H9 (cell line): ENCODE measurements at regions not wholly inside any gene's neighbourhood (a gene's known extent, or its start where the extent isn't known, plus 50 kb on each side); places are given as distances from the start of the nearest gene placed in this dataset.

Experiments used
- DNase-seq: peaks from one replicate; pipeline ENCODE4 v3.0.0-alpha.2; 2017
- H2AFZ ChIP-seq: one replicate; pipeline ENCODE4 v1.6.1; 2013; ENCODE audit warnings: mild to moderate bottlenecking, low read length, control low read depth, moderate library complexity
- H2AK5ac ChIP-seq: 2 replicates; pipeline ENCODE4 v1.6.1; 2013; ENCODE audit warnings: low read length, control low read depth, mixed read lengths; ENCODE audit not compliant: insufficient read length
- H2BK120ac ChIP-seq: one replicate; pipeline ENCODE4 v1.6.1; 2013; ENCODE audit warnings: low read depth, mild to moderate bottlenecking, low read length, control low read depth, inconsistent platforms; ENCODE audit not compliant: poor library complexity, severe bottlenecking
- H2BK12ac ChIP-seq: 2 replicates; pipeline ENCODE4 v1.6.1; 2013; ENCODE audit warnings: low read length, control low read depth, mixed read lengths, low read depth; ENCODE audit not compliant: insufficient read length
- H2BK15ac ChIP-seq: 2 replicates; pipeline ENCODE4 v1.6.1; 2013; ENCODE audit warnings: low read depth, low read length, control low read depth
- H2BK20ac ChIP-seq: one replicate; pipeline ENCODE4 v1.6.1; 2013; ENCODE audit warnings: low read depth, mild to moderate bottlenecking, low read length, control low read depth, inconsistent platforms; ENCODE audit not compliant: poor library complexity, severe bottlenecking
- H2BK5ac ChIP-seq: 2 replicates; pipeline ENCODE4 v1.6.1; 2013; ENCODE audit warnings: low read length, control low read depth, mixed read lengths; ENCODE audit not compliant: insufficient read length
- H3K14ac ChIP-seq: 2 replicates; pipeline ENCODE4 v1.6.1; 2013; ENCODE audit warnings: low read length, control low read depth; ENCODE audit not compliant: insufficient read depth
- H3K18ac ChIP-seq: 2 replicates; pipeline ENCODE4 v1.6.1; 2013; ENCODE audit warnings: low read depth, mild to moderate bottlenecking, mixed read lengths, low read length, control low read depth; ENCODE audit not compliant: insufficient read length
- H3K23ac ChIP-seq: 2 replicates; pipeline ENCODE4 v1.6.1; 2013; ENCODE audit warnings: low read length, control low read depth, mixed read lengths, low read depth; ENCODE audit not compliant: insufficient read length
- H3K23me2 ChIP-seq: 2 replicates; pipeline ENCODE4 v1.6.1; 2013; ENCODE audit warnings: low read depth, mild to moderate bottlenecking, mixed read lengths, low read length, control low read depth; ENCODE audit not compliant: insufficient read length, poor library complexity, severe bottlenecking
- H3K27ac ChIP-seq: 2 replicates; pipeline ENCODE4 v1.5.1; 2013; ENCODE audit warnings: low read length, control low read depth, mixed read lengths, low read depth; ENCODE audit not compliant: insufficient read length
- H3K27me3 ChIP-seq: 2 replicates; pipeline ENCODE4 v1.6.1; 2013; ENCODE audit warnings: low read length, control low read depth, inconsistent platforms; ENCODE audit not compliant: insufficient read depth
- H3K4ac ChIP-seq: 2 replicates; pipeline ENCODE4 v1.6.1; 2013; ENCODE audit warnings: low read depth, mild to moderate bottlenecking, control low read depth, inconsistent platforms, low read length, moderate library complexity
- H3K4me1 ChIP-seq: 2 replicates; pipeline ENCODE4 v1.6.1; 2013; ENCODE audit warnings: low read length, control low read depth, inconsistent platforms; ENCODE audit not compliant: insufficient read depth
- H3K4me2 ChIP-seq: 2 replicates; pipeline ENCODE4 v1.6.1; 2013; ENCODE audit warnings: low read length, control low read depth, mixed read lengths; ENCODE audit not compliant: insufficient read length, insufficient read depth
- H3K56ac ChIP-seq: 2 replicates; pipeline ENCODE4 v1.6.1; 2013; ENCODE audit warnings: low read depth, mild to moderate bottlenecking, mixed read lengths, low read length, control low read depth; ENCODE audit not compliant: insufficient read length
- H3K79me1 ChIP-seq: 2 replicates; pipeline ENCODE4 v1.6.1; 2013; ENCODE audit warnings: low read depth, mild to moderate bottlenecking, moderate library complexity, low read length, control low read depth, inconsistent platforms; ENCODE audit not compliant: insufficient read depth, poor library complexity, severe bottlenecking
- H3K79me2 ChIP-seq: 2 replicates; pipeline ENCODE4 v1.6.1; 2013; ENCODE audit warnings: low read length, control low read depth, inconsistent platforms; ENCODE audit not compliant: insufficient read depth
- H3K9ac ChIP-seq: 2 replicates; pipeline ENCODE4 v1.6.1; 2013; ENCODE audit warnings: low read length, control low read depth, mixed read lengths; ENCODE audit not compliant: insufficient read length; ENCODE audit errors: extremely low read depth
- H3K9me3 ChIP-seq: one replicate; pipeline ENCODE4 v1.6.1; 2013; ENCODE audit warnings: low read depth, low read length, inconsistent platforms; ENCODE audit not compliant: control insufficient read depth
- H3T11ph ChIP-seq: one replicate; pipeline ENCODE4 v1.6.1; 2013; ENCODE audit warnings: mild to moderate bottlenecking, low read length, control low read depth, inconsistent platforms
- H4K20me1 ChIP-seq: one replicate; pipeline ENCODE4 v1.6.1; 2013; ENCODE audit not compliant: control insufficient read depth, insufficient read length, insufficient read depth
- H4K5ac ChIP-seq: 2 replicates; pipeline ENCODE4 v1.6.1; 2013; ENCODE audit warnings: low read depth, mild to moderate bottlenecking, mixed read lengths, low read length, control low read depth; ENCODE audit not compliant: insufficient read length
- H4K8ac ChIP-seq: replicated peaks from 2 replicates; pipeline ENCODE4 v1.6.1; 2013; ENCODE audit warnings: low read length, control low read depth, mixed read lengths, low read depth; ENCODE audit not compliant: insufficient read length
- H4K91ac ChIP-seq: 2 replicates; pipeline ENCODE4 v1.6.1; 2013; ENCODE audit warnings: low read depth, mild to moderate bottlenecking, moderate library complexity, mixed read lengths, low read length, control low read depth; ENCODE audit not compliant: insufficient read length
- H3K27ac Mint-ChIP-seq, 3 experiments: 2 replicates in 2 of 3; 3 replicates in 1 of 3; pipeline ENCODE4 v1.8.0; 2020 to 2021; ENCODE audit warnings: mixed read lengths in 3 of 3, mild to moderate bottlenecking in 1 of 3, moderate library complexity in 1 of 3
- H3K27me3 Mint-ChIP-seq: 2 replicates; pipeline ENCODE4 v1.8.0; 2021; ENCODE audit warnings: low read depth, mild to moderate bottlenecking, moderate library complexity, mixed read lengths
- H3K36me3 Mint-ChIP-seq, 3 experiments: 2 replicates in 2 of 3; 3 replicates in 1 of 3; pipeline ENCODE4 v1.8.0; 2020 to 2021; ENCODE audit warnings: low read depth in 3 of 3, mixed read lengths in 3 of 3; ENCODE audit not compliant: insufficient read depth in 1 of 3
- H3K4me1 Mint-ChIP-seq, 2 experiments: 2 replicates each; pipeline ENCODE4 v1.8.0; 2020; ENCODE audit warnings: mixed read lengths in 2 of 2
- H3K4me3 Mint-ChIP-seq, 2 experiments: 2 replicates in 1 of 2; 3 replicates in 1 of 2; pipeline ENCODE4 v1.8.0; 2020 to 2021; ENCODE audit warnings: mild to moderate bottlenecking in 2 of 2, mixed read lengths in 2 of 2, moderate library complexity in 1 of 2
- H3K9me3 Mint-ChIP-seq, 2 experiments: 2 replicates in 1 of 2; 3 replicates in 1 of 2; pipeline ENCODE4 v1.8.0; 2020; ENCODE audit warnings: mild to moderate bottlenecking in 2 of 2, mixed read lengths in 2 of 2, moderate library complexity in 1 of 2
- CTCF ChIP-seq: fragments of 200-600 bp; sonication (generic); conservative IDR thresholded peaks from 3 replicates; pipeline ENCODE4 v1.8.0; 2021; ENCODE audit warnings: antibody characterized with exemption, mild to moderate bottlenecking
- WGBS: extraction: QIAGEN DNeasy Blood & Tissue Kit; methylation state at CpG from one replicate; pipeline ENCODE4 v1.1.7; 2013; ENCODE audit warnings: missing lambda C conversion rate, low lambda C conversion rate, mixed read lengths; ENCODE audit not compliant: insufficient read length; ENCODE audit errors: extremely low coverage; 5-methylcytosine and 5-hydroxymethylcytosine counted together

DNA sequence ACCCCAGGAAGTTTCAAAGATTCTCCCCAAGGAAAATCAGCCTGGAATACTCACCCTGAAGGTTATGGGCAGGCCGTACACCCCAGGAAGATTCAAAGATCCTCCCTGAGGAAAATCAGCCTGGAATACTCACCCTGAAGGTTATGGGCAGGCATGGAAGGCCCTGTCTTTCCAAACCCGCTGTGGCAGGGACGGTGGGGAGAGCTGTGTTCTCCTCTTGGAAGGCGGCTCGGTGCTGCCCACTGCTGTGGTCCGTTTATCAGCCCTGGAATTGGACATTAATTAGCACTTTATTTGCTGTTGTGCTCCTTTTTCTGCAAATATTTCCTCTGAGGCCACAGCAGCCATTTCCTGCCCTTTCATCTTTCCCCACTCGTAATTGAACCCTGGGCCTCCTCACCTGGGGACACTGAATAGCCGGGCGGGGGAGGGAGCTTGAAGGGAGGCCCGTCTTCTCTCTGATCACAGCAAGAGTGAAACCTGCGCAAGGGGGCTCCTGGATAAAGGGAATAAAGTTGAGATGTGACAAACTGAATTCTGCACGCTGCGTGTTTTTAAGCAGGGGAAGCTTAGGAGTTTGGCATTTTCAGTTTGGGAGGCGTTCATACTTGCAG, 308.7 kb upstream of the SALL3 start:
- Mint-ChIP-seq H3K4me3 (no peak overlapping the region), H3K36me3 (peaks cover 0 to 5% (median 0%) of the 10 kb centered on the region in 3 experiments; a peak in 1 of 7 replicates), H3K27me3 (peaks cover 3% of the 10 kb centered on the region), H3K4me1 (peaks cover 17 to 18% of the 10 kb centered on the region in 2 experiments), H3K27ac (no peak overlapping the region), H3K9me3 (no peaks in the 10 kb centered on the region; a peak in 1 of 5 replicates)
- Histone ChIP-seq H3K79me2 (no peaks in the 10 kb centered on the region), H3K4me2 (no peak overlapping the region), H3K23me2 (no peaks in the 10 kb centered on the region), H3K27me3 (no peaks in the 10 kb centered on the region), H4K20me1 (no peaks in the 10 kb centered on the region), H3K79me1 (no peaks in the 10 kb centered on the region), H3K9me3 (no peaks in the 10 kb centered on the region), H3K23ac (no peak overlapping the region), H3K9ac (no peak overlapping the region), H2BK15ac (no peak overlapping the region), H2BK12ac (no peak overlapping the region), H2AK5ac (no peak overlapping the region), H4K91ac (no peak overlapping the region), H3K18ac (no peak overlapping the region), H3K56ac (no peak overlapping the region), H4K5ac (no peak overlapping the region), H3K27ac (no peak overlapping the region), H3K14ac (no peak overlapping the region), H3T11ph (no peak overlapping the region), H2BK5ac (no peak overlapping the region), H4K8ac (no peak overlapping the region), H3K4ac (no peak overlapping the region), H3K4me1 (peaks cover 5% of the 10 kb centered on the region; the same call in 1 of the 2 replicates), H2BK20ac (no peak overlapping the region), H2BK120ac (no peak overlapping the region), H2AFZ (no peak overlapping the region)
- DNase-seq: no peak
- no peak for TF ChIP-seq CTCF
- WGBS: no CpG with 5 or more reads among the region's 14 CpGs
